Adrenal gland (tissue), 9 donors: ENCODE measurements at regions not wholly inside any gene's neighbourhood (a gene's known extent, or its start where the extent isn't known, plus 50 kb on each side); places are given as distances from the start of the nearest gene placed in this dataset.

Experiments
- DNase-seq, 7 donors: peaks; one replicate each; pipeline ENCODE4 v3.0.0-alpha.2; 2019 to 2020
- H3K27ac ChIP-seq, 5 donors: fragments of 200-600 bp; sonication (generic) in 4 of 5; 1 replicate in 3 of 5; 2 replicates in 2 of 5; pipeline versions ENCODE4 v1.5.1 to v1.8.0; 2016 to 2020; ENCODE audit warnings: mild to moderate bottlenecking in 1 of 5
- H3K27me3 ChIP-seq: fragments of 200-600 bp; 2 replicates; pipeline ENCODE4 v1.8.0; 2021
- H3K36me3 ChIP-seq, 2 donors: fragments of 200-600 bp; replicated peaks in 1 of 2; 1 replicate in 1 of 2; 2 replicates in 1 of 2; pipeline versions ENCODE4 v1.5.1 to v1.8.0; 2018 to 2022
- H3K4me1 ChIP-seq, 2 donors: fragments of 200-600 bp; replicated peaks in 1 of 2; 1 replicate in 1 of 2; 2 replicates in 1 of 2; pipeline versions ENCODE4 v1.5.1 to v1.8.0; 2018 to 2021
- H3K4me3 ChIP-seq, 4 donors: fragments of 200-600 bp; sonication (generic) in 3 of 4; one replicate each; pipeline ENCODE4 v1.5.1; 2016 to 2018
- H3K9me3 ChIP-seq, 3 donors: fragments of 200-600 bp; sonication (generic) in 1 of 3; replicated peaks in 1 of 3; 1 replicate in 2 of 3; 2 replicates in 1 of 3; pipeline versions ENCODE4 v1.5.1 to v1.8.0; 2016 to 2021
- POLR2A ChIP-seq, 2 donors: fragments of 450-650 bp; IDR thresholded peaks; one replicate each; pipeline ENCODE4 v1.6.1; 2017; ENCODE audit warnings: antibody characterized with exemption in 2 of 2, mild to moderate bottlenecking in 2 of 2, moderate library complexity in 1 of 2
- WGBS, 4 donors: extraction: QIAGEN DNeasy Blood & Tissue Kit in 2 of 4; methylation state at CpG; one replicate each; pipeline versions ENCODE4 v1.1.5 to v1.1.7; 2013 to 2017; 5-methylcytosine and 5-hydroxymethylcytosine counted together
- intact Hi-C, 2 donors: fragments of 100-400 bp; cut with DNase I; formaldehyde crosslinking; loops; one replicate each; pipeline versions ENCODE4 v1.14.1 to v1.15.0; 2022 to 2023
- TF ChIP-seq, protein P1 (sequence below), 6 experiments: fragments of 450-650 bp in 4 of 6; fragments of 200-600 bp in 2 of 6; sonication (generic) in 1 of 6; IDR thresholded peaks; 1 replicate in 5 of 6; 2 replicates in 1 of 6; pipeline versions ENCODE4 v1.5.1 to v1.8.0; 2016 to 2021; ENCODE audit warnings: antibody characterized with exemption in 6 of 6, mild to moderate bottlenecking in 2 of 6, moderate library complexity in 1 of 6
- donor health status: healthy with polysubstance abuse.
- donor health status: Bipolar disorder and iron deficiency.
- donor health status: DM: yes; HTN: yes; CAD: no.
- donor health status: DM: no; HTN: no; CAD: no.
- donor health status: DM: no; HTN: no; CAD: no.

DNA sequence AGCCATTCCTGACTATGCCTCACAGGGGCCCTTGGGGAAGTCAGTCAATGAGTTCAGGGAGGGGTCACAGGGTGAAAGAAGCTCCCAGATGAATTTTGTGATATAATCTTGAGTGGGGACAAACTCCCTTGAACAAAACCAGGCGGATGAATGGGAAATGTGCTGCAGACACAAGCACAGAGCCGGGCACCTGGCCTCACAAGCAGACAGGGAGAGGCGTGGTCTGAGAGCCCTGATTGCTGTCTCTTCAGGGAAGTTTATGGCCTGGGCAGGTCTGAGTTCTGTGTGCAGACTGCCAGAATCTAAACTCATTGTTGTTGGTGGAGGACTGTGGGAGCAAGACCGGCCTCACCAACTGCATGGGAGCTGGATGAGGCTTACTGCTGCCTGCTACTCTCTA, 591.8 kb downstream of the EPHA3 start:
- intact Hi-C loops = no loop called here
- TF ChIP-seq, protein P1, sequence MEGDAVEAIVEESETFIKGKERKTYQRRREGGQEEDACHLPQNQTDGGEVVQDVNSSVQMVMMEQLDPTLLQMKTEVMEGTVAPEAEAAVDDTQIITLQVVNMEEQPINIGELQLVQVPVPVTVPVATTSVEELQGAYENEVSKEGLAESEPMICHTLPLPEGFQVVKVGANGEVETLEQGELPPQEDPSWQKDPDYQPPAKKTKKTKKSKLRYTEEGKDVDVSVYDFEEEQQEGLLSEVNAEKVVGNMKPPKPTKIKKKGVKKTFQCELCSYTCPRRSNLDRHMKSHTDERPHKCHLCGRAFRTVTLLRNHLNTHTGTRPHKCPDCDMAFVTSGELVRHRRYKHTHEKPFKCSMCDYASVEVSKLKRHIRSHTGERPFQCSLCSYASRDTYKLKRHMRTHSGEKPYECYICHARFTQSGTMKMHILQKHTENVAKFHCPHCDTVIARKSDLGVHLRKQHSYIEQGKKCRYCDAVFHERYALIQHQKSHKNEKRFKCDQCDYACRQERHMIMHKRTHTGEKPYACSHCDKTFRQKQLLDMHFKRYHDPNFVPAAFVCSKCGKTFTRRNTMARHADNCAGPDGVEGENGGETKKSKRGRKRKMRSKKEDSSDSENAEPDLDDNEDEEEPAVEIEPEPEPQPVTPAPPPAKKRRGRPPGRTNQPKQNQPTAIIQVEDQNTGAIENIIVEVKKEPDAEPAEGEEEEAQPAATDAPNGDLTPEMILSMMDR (IDR thresholded peaks at IDR 0.05) = no peak
- TF ChIP-seq POLR2A (IDR thresholded peaks at IDR 0.05) = no peak
- no peak overlapping the region for H3K27ac ChIP-seq
- no peaks in the 10 kb centered on the region for H3K4me1 ChIP-seq
- H3K27me3 ChIP-seq = no peaks in the 10 kb centered on the region
- DNase-seq = no peak
- H3K4me3 ChIP-seq = no peak overlapping the region
- WGBS, 4 donors = 75 to 84% (median 79%) methylated on average over 4 of the region's 4 CpGs
- H3K36me3 ChIP-seq = no peaks in the 10 kb centered on the region
- no peaks in the 10 kb centered on the region for H3K9me3 ChIP-seq

DNA sequence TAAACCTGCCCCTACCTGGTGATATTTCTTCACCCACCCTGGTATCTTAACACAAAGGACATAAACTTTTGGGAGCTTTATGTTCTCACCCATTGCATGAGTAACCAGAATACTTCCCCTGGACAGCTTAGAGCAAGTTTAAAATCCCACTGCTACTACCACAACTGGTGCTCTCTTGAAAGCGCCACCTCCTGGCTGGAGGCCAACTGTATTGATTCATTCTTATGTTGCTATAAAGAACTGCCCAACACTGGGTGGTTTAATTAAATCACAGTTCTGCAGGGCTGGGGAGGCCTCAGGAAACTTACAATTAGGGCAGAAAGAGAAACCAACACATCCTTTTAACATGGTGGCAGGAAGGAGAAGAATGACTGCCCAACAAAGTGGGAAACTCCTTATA, 592.4 kb downstream of the EPHA3 start:
- 87 to 100% (median 94%) methylated on average over 1 of the region's 1 CpG for WGBS, 4 donors

DNA sequence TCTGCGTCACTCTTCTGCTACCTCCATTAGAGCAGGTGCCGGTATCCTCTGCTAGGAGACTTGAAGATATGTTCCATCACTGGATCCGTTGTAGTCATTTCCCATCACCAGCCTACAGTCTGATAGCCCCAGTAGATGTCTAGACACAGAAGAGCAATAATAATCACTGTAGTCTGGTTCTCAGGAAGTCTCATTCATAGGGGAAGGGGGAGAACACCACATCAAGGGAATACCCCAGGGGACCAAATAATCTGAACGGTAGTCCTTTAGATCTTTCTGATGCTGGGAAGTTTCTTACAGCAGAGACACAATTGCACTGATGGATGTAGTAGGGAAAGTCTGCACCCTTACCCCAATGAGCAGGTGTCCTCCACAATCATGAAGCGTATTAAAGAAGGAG, 595.0 kb downstream of the EPHA3 start:
- Histone ChIP-seq H3K4me1 (no peaks in the 10 kb centered on the region), H3K36me3 (no peaks in the 10 kb centered on the region), H3K27me3 (no peaks in the 10 kb centered on the region), H3K9me3 (no peaks in the 10 kb centered on the region), H3K4me3 (no peak overlapping the region), H3K27ac (no peak overlapping the region)
- intact Hi-C loops = no loop called here
- 78 to 83% (median 82%) methylated on average over 5 of the region's 5 CpGs for WGBS, 4 donors
- TF ChIP-seq POLR2A (IDR thresholded peaks at IDR 0.05) = no peak
- TF ChIP-seq, protein P1 (IDR thresholded peaks at IDR 0.05) = no peak
- no peak for DNase-seq

More for the DNA sequence above, 592.4 kb downstream of the EPHA3 start:
- H3K9me3 ChIP-seq = no peaks in the 10 kb centered on the region
- TF ChIP-seq, protein P1 (IDR thresholded peaks at IDR 0.05) = no peak
- TF ChIP-seq POLR2A (IDR thresholded peaks at IDR 0.05) = no peak
- intact Hi-C loops = no loop called here
- H3K27ac ChIP-seq = no peak overlapping the region
- no peaks in the 10 kb centered on the region for H3K27me3 ChIP-seq
- H3K36me3 ChIP-seq = no peaks in the 10 kb centered on the region
- H3K4me3 ChIP-seq = no peak overlapping the region
- no peak for DNase-seq
- no peaks in the 10 kb centered on the region for H3K4me1 ChIP-seq

DNA sequence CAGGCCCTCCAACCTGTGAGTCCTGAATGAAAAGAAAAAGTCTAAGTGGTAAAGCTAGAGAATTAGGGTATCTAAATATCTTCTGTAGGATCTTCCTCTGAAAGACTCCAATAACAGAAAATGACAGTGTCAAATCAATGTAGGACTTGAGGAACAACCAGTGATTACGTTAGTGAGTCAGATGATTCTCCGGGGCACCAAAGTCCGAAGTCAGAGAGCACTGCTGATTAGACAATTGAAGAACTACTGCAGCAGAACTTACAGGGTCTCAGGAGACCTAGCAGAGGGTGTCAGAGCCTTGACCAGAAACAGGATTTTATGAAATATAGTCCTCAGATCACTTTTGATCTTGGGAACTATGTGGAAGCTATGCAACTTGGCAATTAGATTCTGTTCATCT, 605.8 kb downstream of the EPHA3 start:
- no peak for DNase-seq
- no peak overlapping the region for H3K4me3 ChIP-seq
- H3K27ac ChIP-seq = no peak overlapping the region
- 70 to 86% (median 77%) methylated on average over 3 of the region's 3 CpGs for WGBS, 4 donors
- no peaks in the 10 kb centered on the region for H3K36me3 ChIP-seq
- H3K27me3 ChIP-seq = no peaks in the 10 kb centered on the region
- no peaks in the 10 kb centered on the region for H3K4me1 ChIP-seq
- intact Hi-C loops = no loop called here
- TF ChIP-seq POLR2A (IDR thresholded peaks at IDR 0.05) = no peak
- TF ChIP-seq, protein P1 (IDR thresholded peaks at IDR 0.05) = no peak
- H3K9me3 ChIP-seq = peaks cover 0 to 8% (median 0%) of the 10 kb centered on the region in 3 donors
